Adrenal gland (tissue), 5 donors: ENCODE measurements at regions not wholly inside any gene's neighbourhood (a gene's known extent, or its start where the extent isn't known, plus 50 kb on each side); places are given as distances from the start of the nearest gene placed in this dataset.

Source experiments
- CTCF ChIP-seq, 6 experiments: fragments of 450-650 bp in 4 of 6; fragments of 200-600 bp in 2 of 6; sonication (generic) in 1 of 6; IDR thresholded peaks; 1 replicate in 5 of 6; 2 replicates in 1 of 6; pipeline versions ENCODE4 v1.5.1 to v1.8.0; 2016 to 2021; ENCODE audit warnings: antibody characterized with exemption in 6 of 6, mild to moderate bottlenecking in 2 of 6, moderate library complexity in 1 of 6
- POLR2A ChIP-seq, 2 donors: fragments of 450-650 bp; IDR thresholded peaks; one replicate each; pipeline ENCODE4 v1.6.1; 2017; ENCODE audit warnings: antibody characterized with exemption in 2 of 2, mild to moderate bottlenecking in 2 of 2, moderate library complexity in 1 of 2
- donor health status: DM: no; HTN: no; CAD: no.

GRCh38 chr13:78420814-78421213 is 182.5 kb downstream of the POU4F1 start:
- no peak for TF ChIP-seq CTCF (IDR thresholded peaks at IDR 0.05)
- no peak for TF ChIP-seq POLR2A (IDR thresholded peaks at IDR 0.05)
